ENCODE measurements at regions not wholly inside any gene's neighbourhood (a gene's known extent, or its start where the extent isn't known, plus 50 kb on each side); places are given as distances from the start of the nearest gene placed in this dataset.

GRCh38 chr5:136427426-136427825 lies 62.1 kb upstream of the TRPC7 start:
- H3K9me3 ChIP-seq (ENCODE audit: insufficient read depth, low read depth, low read length), result no peaks in the 10 kb centered on the region
- H3K4me1 ChIP-seq (ENCODE audit: insufficient read depth, low read length), result no peaks in the 10 kb centered on the region
- no peak overlapping the region for H3K4me3 ChIP-seq (ENCODE audit: low read length)
- no peaks in the 10 kb centered on the region for H3K27me3 ChIP-seq (ENCODE audit: insufficient read depth, low read length)
- H3K36me3 ChIP-seq (ENCODE audit: insufficient read depth, low read depth, low read length), result no peaks in the 10 kb centered on the region
- H3K9ac ChIP-seq (ENCODE audit: low read depth, low read length), result no peak overlapping the region
- H3K27ac ChIP-seq (ENCODE audit: low read length), result no peak overlapping the region

GRCh38 chr5:136425921-136426320 lies 60.6 kb upstream of the TRPC7 start:
- H3K27me3 ChIP-seq (ENCODE audit: insufficient read depth, low read length), result no peaks in the 10 kb centered on the region
- H3K4me3 ChIP-seq (ENCODE audit: low read length), result no peak overlapping the region
- no peaks in the 10 kb centered on the region for H3K4me1 ChIP-seq (ENCODE audit: insufficient read depth, low read length)
- no peaks in the 10 kb centered on the region for H3K9me3 ChIP-seq (ENCODE audit: insufficient read depth, low read depth, low read length)
- no peaks in the 10 kb centered on the region for H3K36me3 ChIP-seq (ENCODE audit: insufficient read depth, low read depth, low read length)
- no peak overlapping the region for H3K9ac ChIP-seq (ENCODE audit: low read depth, low read length)
- H3K27ac ChIP-seq (ENCODE audit: low read length), result no peak overlapping the region

GRCh38 chr5:136424835-136425584 lies 59.7 kb upstream of the TRPC7 start:
- Histone ChIP-seq H3K4me1 (ENCODE audit: insufficient read depth, low read length) (peaks cover 4% of the 10 kb centered on the region; the same call in 1 of the 2 replicates), H3K4me3 (ENCODE audit: low read length) (no peak overlapping the region), H3K27me3 (ENCODE audit: insufficient read depth, low read length) (no peaks in the 10 kb centered on the region), H3K36me3 (ENCODE audit: insufficient read depth, low read depth, low read length) (no peaks in the 10 kb centered on the region), H3K9ac (ENCODE audit: low read depth, low read length) (no peak overlapping the region), H3K9me3 (ENCODE audit: insufficient read depth, low read depth, low read length) (no peaks in the 10 kb centered on the region), H3K27ac (ENCODE audit: low read length) (no peak overlapping the region)

GRCh38 chr5:136423944-136424606 lies 58.7 kb upstream of the TRPC7 start:
- Histone ChIP-seq H3K27ac (ENCODE audit: low read length) (no peak overlapping the region), H3K9me3 (ENCODE audit: insufficient read depth, low read depth, low read length) (no peaks in the 10 kb centered on the region), H3K4me1 (ENCODE audit: insufficient read depth, low read length) (peaks cover 4% of the 10 kb centered on the region; the same call in 1 of the 2 replicates), H3K36me3 (ENCODE audit: insufficient read depth, low read depth, low read length) (no peaks in the 10 kb centered on the region), H3K9ac (ENCODE audit: low read depth, low read length) (no peak overlapping the region), H3K4me3 (ENCODE audit: low read length) (no peak overlapping the region), H3K27me3 (ENCODE audit: insufficient read depth, low read length) (no peaks in the 10 kb centered on the region)

- Histone ChIP-seq H3K4me3 (ENCODE audit: low read length) (no peak overlapping the region), H3K4me1 (ENCODE audit: insufficient read depth, low read length) (peaks cover 4% of the 10 kb centered on the region; the same call in 1 of the 2 replicates), H3K27me3 (ENCODE audit: insufficient read depth, low read length) (no peaks in the 10 kb centered on the region), H3K27ac (ENCODE audit: low read length) (no peak overlapping the region), H3K9ac (ENCODE audit: low read depth, low read length) (no peak overlapping the region), H3K9me3 (ENCODE audit: insufficient read depth, low read depth, low read length) (no peaks in the 10 kb centered on the region), H3K36me3 (ENCODE audit: insufficient read depth, low read depth, low read length) (no peaks in the 10 kb centered on the region)
These were observed 55.0 kb upstream of the TRPC7 start for GRCh38 chr5:136420168-136420898.

GRCh38 chr5:136418301-136418700 lies 53.0 kb upstream of the TRPC7 start:
- Histone ChIP-seq H3K9ac (ENCODE audit: low read depth, low read length) (no peak overlapping the region), H3K36me3 (ENCODE audit: insufficient read depth, low read depth, low read length) (no peaks in the 10 kb centered on the region), H3K27ac (ENCODE audit: low read length) (no peak overlapping the region), H3K4me1 (ENCODE audit: insufficient read depth, low read length) (peaks cover 4% of the 10 kb centered on the region; the same call in 1 of the 2 replicates), H3K27me3 (ENCODE audit: insufficient read depth, low read length) (no peaks in the 10 kb centered on the region), H3K9me3 (ENCODE audit: insufficient read depth, low read depth, low read length) (no peaks in the 10 kb centered on the region), H3K4me3 (ENCODE audit: low read length) (no peak overlapping the region)
